ENCODE measurements at regions not wholly inside any gene's neighbourhood (a gene's known extent, or its start where the extent isn't known, plus 50 kb on each side); places are given as distances from the start of the nearest gene placed in this dataset.

- TF ChIP-seq CTCF (IDR thresholded peaks at IDR 0.05) = no peak
- no peak for TF ChIP-seq SIN3A (IDR thresholded peaks at IDR 0.05; ENCODE audit: borderline replicate concordance, insufficient read depth, low read depth, low read length)
- TF ChIP-seq POLR2AphosphoS5 (IDR thresholded peaks at IDR 0.05; ENCODE audit: low read depth, low read length) = no peak
- TF ChIP-seq REST (IDR thresholded peaks at IDR 0.05; ENCODE audit: insufficient read depth in 1 of 2, low read depth in 2 of 2, low read length in 1 of 2) = no peak
- TF ChIP-seq TCF7L2 (IDR thresholded peaks at IDR 0.05; ENCODE audit: low read depth, low read length) = no peak
- POLR2A ChIA-PET = no interaction called here
Measured at GRCh38 chr4:136873555-136873954, 658.7 kb downstream of the PCDH18 start.

GRCh38 chr4:136867465-136867864 lies 664.8 kb downstream of the PCDH18 start:
- TF ChIP-seq CTCF (IDR thresholded peaks at IDR 0.05) = no peak
- in situ Hi-C loops (cut with HindIII; ENCODE audit: low pct_unique_long_range_greater_than_20kb, low sequenced_read_pairs) (no loop called here), intact Hi-C loops (cut with micrococcal nuclease; ENCODE audit: unreplicated experiment) (no loop called here)
- DNase-seq (ENCODE audit: low read depth, low spot score) (no peak), ATAC-seq (no peak)
- no TSS peak for BruUV-seq (replicated peaks)
- no peaks in the 10 kb centered on the region for H3K9me3 ChIP-seq (ENCODE audit: control insufficient read depth, insufficient read depth, low read depth, low read length)
- H3K4me3 ChIP-seq (ENCODE audit: low read depth in 2 of 2, low read length in 2 of 2) = no peak overlapping the region
- H3K4me1 ChIP-seq (ENCODE audit: control insufficient read depth, insufficient read depth, low read length) = no peaks in the 10 kb centered on the region
- no peaks in the 10 kb centered on the region for H3K36me3 ChIP-seq (ENCODE audit: control insufficient read depth, insufficient read depth, low read length)
- ChIA-PET POLR2A (no interaction called here), CTCF (no interaction called here)
- H3K27ac ChIP-seq (ENCODE audit: low read length) = no peak overlapping the region
- H3K27me3 ChIP-seq (ENCODE audit: control insufficient read depth, insufficient read depth, low read length) = no peaks in the 10 kb centered on the region

More at GRCh38 chr4:136873555-136873954, 658.7 kb downstream of the PCDH18 start:
- H3K4me1 ChIP-seq (ENCODE audit: control insufficient read depth, insufficient read depth, low read length) = no peaks in the 10 kb centered on the region
- H3K9me3 ChIP-seq (ENCODE audit: control insufficient read depth, insufficient read depth, low read depth, low read length) = no peaks in the 10 kb centered on the region
- H3K4me3 ChIP-seq (ENCODE audit: low read depth in 2 of 2, low read length in 2 of 2) = no peak overlapping the region
- in situ Hi-C loops (cut with HindIII; ENCODE audit: low pct_unique_long_range_greater_than_20kb, low sequenced_read_pairs) (no loop called here), intact Hi-C loops (cut with micrococcal nuclease; ENCODE audit: unreplicated experiment) (no loop called here)
- no TSS peak for BruUV-seq (replicated peaks)
- CTCF ChIA-PET = no interaction called here
- no peak for ATAC-seq
- H3K36me3 ChIP-seq (ENCODE audit: control insufficient read depth, insufficient read depth, low read length) = no peaks in the 10 kb centered on the region
- H3K27ac ChIP-seq (ENCODE audit: low read length) = no peak overlapping the region
- DNase-seq (ENCODE audit: low read depth, low spot score) = no peak
- no peaks in the 10 kb centered on the region for H3K27me3 ChIP-seq (ENCODE audit: control insufficient read depth, insufficient read depth, low read length)

- no peaks in the 10 kb centered on the region for H3K4me1 ChIP-seq (ENCODE audit: control insufficient read depth, insufficient read depth, low read length)
- BruUV-seq (replicated peaks) = no TSS peak
Measured at GRCh38 chr4:136865526-136865925, 666.8 kb downstream of the PCDH18 start.

More at GRCh38 chr4:136865526-136865925, 666.8 kb downstream of the PCDH18 start:
- TF ChIP-seq SIN3A (IDR thresholded peaks at IDR 0.05; ENCODE audit: borderline replicate concordance, insufficient read depth, low read depth, low read length) (no peak), POLR2AphosphoS5 (IDR thresholded peaks at IDR 0.05; ENCODE audit: low read depth, low read length) (no peak), REST (IDR thresholded peaks at IDR 0.05; ENCODE audit: insufficient read depth in 1 of 2, low read depth in 2 of 2, low read length in 1 of 2) (no peak), TCF7L2 (IDR thresholded peaks at IDR 0.05; ENCODE audit: low read depth, low read length) (no peak), CTCF (IDR thresholded peaks at IDR 0.05) (no peak)
- intact Hi-C loops (cut with micrococcal nuclease; ENCODE audit: unreplicated experiment) (no loop called here), in situ Hi-C loops (cut with HindIII; ENCODE audit: low pct_unique_long_range_greater_than_20kb, low sequenced_read_pairs) (no loop called here)
- CTCF ChIA-PET = no interaction called here
- no peak for DNase-seq (ENCODE audit: low read depth, low spot score)
- ATAC-seq = no peak
- Histone ChIP-seq H3K9me3 (ENCODE audit: control insufficient read depth, insufficient read depth, low read depth, low read length) (no peaks in the 10 kb centered on the region), H3K36me3 (ENCODE audit: control insufficient read depth, insufficient read depth, low read length) (no peaks in the 10 kb centered on the region), H3K27me3 (ENCODE audit: control insufficient read depth, insufficient read depth, low read length) (no peaks in the 10 kb centered on the region), H3K27ac (ENCODE audit: low read length) (no peak overlapping the region), H3K4me3 (ENCODE audit: low read depth in 2 of 2, low read length in 2 of 2) (no peak overlapping the region)
- POLR2A ChIA-PET = no interaction called here

All from Panc1 (cell line).